HFFc6 (cell line): ENCODE measurements at regions not wholly inside any gene's neighbourhood (a gene's known extent, or its start where the extent isn't known, plus 50 kb on each side); places are given as distances from the start of the nearest gene placed in this dataset.
"Not testable (repeated sequence)": the region's sequence is repeated elsewhere in the genome, so short reads cannot be mapped to it uniquely, and the experiment has no call there.

Source experiments
- DNase-seq: peaks from one replicate; pipeline ENCODE4 v3.0.0-alpha.2; 2018
- H3K27ac Mint-ChIP-seq: 2 replicates; pipeline ENCODE4 v1.8.0; 2020; ENCODE audit warnings: mild to moderate bottlenecking, mixed read lengths
- H3K27me3 Mint-ChIP-seq: 2 replicates; pipeline ENCODE4 v1.8.0; 2021; ENCODE audit warnings: mild to moderate bottlenecking, moderate library complexity, mixed read lengths; ENCODE audit not compliant: insufficient read depth
- H3K36me3 Mint-ChIP-seq: 2 replicates; pipeline ENCODE4 v1.8.0; 2021; ENCODE audit warnings: low read depth, mixed read lengths
- H3K4me1 Mint-ChIP-seq: 2 replicates; pipeline ENCODE4 v1.8.0; 2020; ENCODE audit warnings: low read depth, mixed read lengths
- H3K4me3 Mint-ChIP-seq: 2 replicates; pipeline ENCODE4 v1.8.0; 2020; ENCODE audit warnings: mild to moderate bottlenecking, moderate library complexity, mixed read lengths
- H3K9me3 Mint-ChIP-seq: 2 replicates; pipeline ENCODE4 v1.8.0; 2020; ENCODE audit warnings: mild to moderate bottlenecking, mixed read lengths
- CTCF ChIP-seq: fragments of 200-600 bp; sonication (generic); IDR thresholded peaks from 2 replicates; pipeline ENCODE4 v1.5.0; 2021; ENCODE audit warnings: antibody characterized with exemption, mild to moderate bottlenecking

GRCh38 chr1:166384948-166385347 is 218.1 kb upstream of the FAM78B start:
- no peaks in the 10 kb centered on the region for H3K36me3 Mint-ChIP-seq
- H3K27me3 Mint-ChIP-seq, result no peaks in the 10 kb centered on the region; the same call in 1 of the 2 replicates

GRCh38 chr1:166390366-166391033 is 223.7 kb upstream of the FAM78B start:
- Mint-ChIP-seq H3K27me3 (no peaks in the 10 kb centered on the region), H3K9me3 (peaks cover 23% of the 10 kb centered on the region), H3K36me3 (no peaks in the 10 kb centered on the region), H3K4me1 (no peaks in the 10 kb centered on the region), H3K27ac (no peak overlapping the region), H3K4me3 (no peak overlapping the region)
- no peak for TF ChIP-seq CTCF
- DNase-seq, result no peak

More at GRCh38 chr1:166384948-166385347, 218.1 kb upstream of the FAM78B start:
- Mint-ChIP-seq H3K4me1 (no peaks in the 10 kb centered on the region), H3K9me3 (peaks cover 21% of the 10 kb centered on the region), H3K4me3 (no peak overlapping the region), H3K27ac (no peak overlapping the region)
- no peak for TF ChIP-seq CTCF
- DNase-seq, result no peak

GRCh38 chr1:166391279-166392066 is 224.7 kb upstream of the FAM78B start:
- peaks cover 29% of the 10 kb centered on the region for H3K9me3 Mint-ChIP-seq
- H3K4me1 Mint-ChIP-seq, result no peaks in the 10 kb centered on the region
- H3K27me3 Mint-ChIP-seq, result no peaks in the 10 kb centered on the region
- peak; percentile 6 for DNase-seq
- TF ChIP-seq CTCF, result no peak
- no peak overlapping the region for H3K27ac Mint-ChIP-seq
- no peaks in the 10 kb centered on the region for H3K36me3 Mint-ChIP-seq
- no peak overlapping the region for H3K4me3 Mint-ChIP-seq

GRCh38 chr1:166395729-166396128 is 228.9 kb upstream of the FAM78B start:
- no peak overlapping the region for H3K4me3 Mint-ChIP-seq
- no peak overlapping the region for H3K27ac Mint-ChIP-seq
- H3K36me3 Mint-ChIP-seq, result no peaks in the 10 kb centered on the region
- TF ChIP-seq CTCF, result no peak
- H3K4me1 Mint-ChIP-seq, result no peaks in the 10 kb centered on the region
- peaks cover 14% of the 10 kb centered on the region for H3K9me3 Mint-ChIP-seq
- DNase-seq, result no peak
- H3K27me3 Mint-ChIP-seq, result no peaks in the 10 kb centered on the region; the same call in 1 of the 2 replicates

GRCh38 chr1:166409253-166410082 is 242.7 kb upstream of the FAM78B start:
- not testable (repeated sequence) for H3K4me3 Mint-ChIP-seq, DNase-seq, H3K27me3 Mint-ChIP-seq, H3K27ac Mint-ChIP-seq, H3K36me3 Mint-ChIP-seq, H3K4me1 Mint-ChIP-seq
- peaks cover 51% of the 10 kb centered on the region for H3K9me3 Mint-ChIP-seq
